ENCODE measurements at regions not wholly inside any gene's neighbourhood (a gene's known extent, or its start where the extent isn't known, plus 50 kb on each side); places are given as distances from the start of the nearest gene placed in this dataset.

DNA sequence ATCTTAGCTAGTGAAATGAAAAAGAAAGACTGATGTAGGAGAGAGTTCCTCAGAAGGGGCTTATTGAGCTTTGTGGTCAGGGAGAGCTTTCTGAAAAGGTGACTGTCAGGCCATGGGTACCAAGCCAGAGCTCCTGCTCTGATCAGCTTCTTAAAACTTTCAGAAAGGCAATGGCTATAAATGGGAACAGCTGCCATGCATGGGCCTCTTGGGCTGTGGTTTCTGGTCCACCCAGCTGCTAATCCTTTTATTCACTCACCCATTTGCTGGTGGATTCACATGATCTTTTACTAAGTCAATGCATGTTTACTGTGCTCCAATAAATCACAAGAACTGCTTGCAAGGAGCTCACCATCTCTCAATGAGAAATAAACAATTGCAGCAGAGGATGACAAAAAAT lies 60.1 kb upstream of the ZPBP start:
- Histone ChIP-seq H2AFZ (ENCODE audit: insufficient read depth, low read depth, low read length, poor library complexity, severe bottlenecking) (no peak overlapping the region), H3K36me3 (replicated peaks in 1 of 2; ENCODE audit: control insufficient read depth in 1 of 2, insufficient read depth in 2 of 2, low read length in 2 of 2) (no peaks in the 10 kb centered on the region), H3K27ac (ENCODE audit: low read depth in 1 of 2, low read length in 2 of 2) (no peak overlapping the region), H3K4me1 (ENCODE audit: control insufficient read depth in 1 of 2, insufficient read depth in 2 of 2, low read length in 2 of 2) (peaks cover 8 to 9% of the 10 kb centered on the region in 2 donors), H3K27me3 (ENCODE audit: control insufficient read depth in 2 of 2, insufficient read depth in 2 of 2, low read length in 2 of 2) (no peaks in the 10 kb centered on the region), H4K20me1 (ENCODE audit: insufficient read depth, low read length) (no peaks in the 10 kb centered on the region), H3K4me3 (replicated peaks in 1 of 3; ENCODE audit: low read depth in 2 of 3, low read length in 3 of 3) (no peak overlapping the region), H3K9me3 (replicated peaks in 1 of 2; ENCODE audit: control insufficient read depth in 1 of 2, insufficient read depth in 1 of 2, low read length in 2 of 2) (no peaks in the 10 kb centered on the region), H3K79me2 (ENCODE audit: insufficient read depth, low read length) (no peaks in the 10 kb centered on the region), H3K4me2 (replicated peaks; ENCODE audit: extremely low read depth, low read length, poor library complexity, severe bottlenecking) (no peak overlapping the region), H3K9ac (ENCODE audit: insufficient read depth, low read length, poor library complexity, severe bottlenecking) (no peak overlapping the region)
- TF ChIP-seq, protein P1, sequence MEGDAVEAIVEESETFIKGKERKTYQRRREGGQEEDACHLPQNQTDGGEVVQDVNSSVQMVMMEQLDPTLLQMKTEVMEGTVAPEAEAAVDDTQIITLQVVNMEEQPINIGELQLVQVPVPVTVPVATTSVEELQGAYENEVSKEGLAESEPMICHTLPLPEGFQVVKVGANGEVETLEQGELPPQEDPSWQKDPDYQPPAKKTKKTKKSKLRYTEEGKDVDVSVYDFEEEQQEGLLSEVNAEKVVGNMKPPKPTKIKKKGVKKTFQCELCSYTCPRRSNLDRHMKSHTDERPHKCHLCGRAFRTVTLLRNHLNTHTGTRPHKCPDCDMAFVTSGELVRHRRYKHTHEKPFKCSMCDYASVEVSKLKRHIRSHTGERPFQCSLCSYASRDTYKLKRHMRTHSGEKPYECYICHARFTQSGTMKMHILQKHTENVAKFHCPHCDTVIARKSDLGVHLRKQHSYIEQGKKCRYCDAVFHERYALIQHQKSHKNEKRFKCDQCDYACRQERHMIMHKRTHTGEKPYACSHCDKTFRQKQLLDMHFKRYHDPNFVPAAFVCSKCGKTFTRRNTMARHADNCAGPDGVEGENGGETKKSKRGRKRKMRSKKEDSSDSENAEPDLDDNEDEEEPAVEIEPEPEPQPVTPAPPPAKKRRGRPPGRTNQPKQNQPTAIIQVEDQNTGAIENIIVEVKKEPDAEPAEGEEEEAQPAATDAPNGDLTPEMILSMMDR (IDR thresholded peaks at IDR 0.05): no peak
- intact Hi-C loops (cut with micrococcal nuclease): no loop called here
- Mint-ChIP-seq H3K4me1 (peaks cover 15% of the 10 kb centered on the region), H3K4me3 (no peak overlapping the region), H3K9me3 (no peaks in the 10 kb centered on the region), H3K36me3 (no peaks in the 10 kb centered on the region), H3K27ac (no peak overlapping the region), H3K27me3 (ENCODE audit: low read depth in 3 of 3) (peaks cover 0 to 6% (median 2%) of the 10 kb centered on the region in 3 donors)
- DNase-seq: no peak

DNA sequence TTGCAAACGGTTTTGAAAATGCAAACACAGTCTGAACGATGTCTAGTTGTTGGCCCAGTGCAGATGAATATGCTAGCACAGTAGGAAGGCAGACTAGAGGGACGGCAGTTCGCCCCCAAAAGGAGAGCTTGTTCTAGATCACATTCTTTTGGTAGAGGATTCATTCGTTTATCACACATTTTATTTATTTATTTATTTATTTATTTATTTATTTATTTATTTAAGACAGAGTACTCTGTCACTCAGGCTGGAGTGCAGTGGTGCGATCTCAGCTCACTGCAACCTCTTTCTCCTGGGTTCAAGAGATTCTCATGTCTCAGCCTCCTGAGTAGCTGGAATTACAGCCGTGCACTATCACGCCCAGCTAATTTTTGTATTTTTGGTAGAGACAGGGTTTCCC lies 59.4 kb upstream of the ZPBP start:
- Histone ChIP-seq H3K79me2 (ENCODE audit: insufficient read depth, low read length) (no peaks in the 10 kb centered on the region), H3K36me3 (replicated peaks in 1 of 2; ENCODE audit: control insufficient read depth in 1 of 2, insufficient read depth in 2 of 2, low read length in 2 of 2) (no peaks in the 10 kb centered on the region), H3K27me3 (ENCODE audit: control insufficient read depth in 2 of 2, insufficient read depth in 2 of 2, low read length in 2 of 2) (no peaks in the 10 kb centered on the region), H3K9me3 (replicated peaks in 1 of 2; ENCODE audit: control insufficient read depth in 1 of 2, insufficient read depth in 1 of 2, low read length in 2 of 2) (no peaks in the 10 kb centered on the region), H3K4me3 (replicated peaks in 1 of 3; ENCODE audit: low read depth in 2 of 3, low read length in 3 of 3) (no peak overlapping the region), H3K27ac (ENCODE audit: low read depth in 1 of 2, low read length in 2 of 2) (no peak overlapping the region), H2AFZ (ENCODE audit: insufficient read depth, low read depth, low read length, poor library complexity, severe bottlenecking) (no peak overlapping the region), H3K9ac (ENCODE audit: insufficient read depth, low read length, poor library complexity, severe bottlenecking) (no peak overlapping the region), H3K4me2 (replicated peaks; ENCODE audit: extremely low read depth, low read length, poor library complexity, severe bottlenecking) (no peak overlapping the region), H3K4me1 (ENCODE audit: control insufficient read depth in 1 of 2, insufficient read depth in 2 of 2, low read length in 2 of 2) (peaks cover 8 to 9% of the 10 kb centered on the region in 2 donors), H4K20me1 (ENCODE audit: insufficient read depth, low read length) (no peaks in the 10 kb centered on the region)
- no peak for DNase-seq
- Mint-ChIP-seq H3K27ac (no peak overlapping the region), H3K36me3 (no peaks in the 10 kb centered on the region), H3K27me3 (ENCODE audit: low read depth in 3 of 3) (peaks cover 0 to 6% (median 2%) of the 10 kb centered on the region in 3 donors), H3K4me1 (peaks cover 18% of the 10 kb centered on the region), H3K4me3 (no peak overlapping the region), H3K9me3 (no peaks in the 10 kb centered on the region)
- no CpG with 5 or more reads among the region's 8 CpGs for WGBS (ENCODE audit: insufficient coverage)
- TF ChIP-seq, protein P1 (IDR thresholded peaks at IDR 0.05): no peak
- intact Hi-C loops (cut with micrococcal nuclease): no loop called here
